ENCODE measurements at regions not wholly inside any gene's neighbourhood (a gene's known extent, or its start where the extent isn't known, plus 50 kb on each side); places are given as distances from the start of the nearest gene placed in this dataset.
"Not testable (repeated sequence)": the region's sequence is repeated elsewhere in the genome, so short reads cannot be mapped to it uniquely, and the experiment has no call there.

DNA sequence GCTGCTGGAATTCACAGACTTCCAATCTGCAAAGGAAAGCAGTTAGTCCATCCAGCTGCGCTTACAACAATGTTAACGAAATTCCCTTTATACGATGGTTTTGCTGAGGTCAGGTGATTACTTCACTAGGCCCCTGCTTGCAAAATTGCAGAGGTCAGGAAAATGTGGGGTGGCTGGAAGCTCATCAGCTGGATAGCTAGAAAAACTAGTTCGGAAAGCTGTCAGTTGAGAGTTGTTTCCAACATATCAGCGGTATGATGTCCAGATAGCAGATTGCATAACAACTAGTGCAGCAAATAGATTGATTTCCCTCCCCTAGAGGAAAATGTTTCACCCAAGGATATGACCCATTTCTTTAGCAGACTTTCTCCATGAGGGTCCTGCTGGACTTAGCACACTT, 2021.1 kb upstream of the CELF4 start:
- ChIA-PET CTCF (interaction anchor here (1.0 kb wide), 1 partner anchor 10 kb away, joined by 4 read pairs; no protein-coding TSS in a partner anchor), POLR2A (ENCODE audit: low non-redundant PET) (no interaction called here)
- TF ChIP-seq, protein P1, sequence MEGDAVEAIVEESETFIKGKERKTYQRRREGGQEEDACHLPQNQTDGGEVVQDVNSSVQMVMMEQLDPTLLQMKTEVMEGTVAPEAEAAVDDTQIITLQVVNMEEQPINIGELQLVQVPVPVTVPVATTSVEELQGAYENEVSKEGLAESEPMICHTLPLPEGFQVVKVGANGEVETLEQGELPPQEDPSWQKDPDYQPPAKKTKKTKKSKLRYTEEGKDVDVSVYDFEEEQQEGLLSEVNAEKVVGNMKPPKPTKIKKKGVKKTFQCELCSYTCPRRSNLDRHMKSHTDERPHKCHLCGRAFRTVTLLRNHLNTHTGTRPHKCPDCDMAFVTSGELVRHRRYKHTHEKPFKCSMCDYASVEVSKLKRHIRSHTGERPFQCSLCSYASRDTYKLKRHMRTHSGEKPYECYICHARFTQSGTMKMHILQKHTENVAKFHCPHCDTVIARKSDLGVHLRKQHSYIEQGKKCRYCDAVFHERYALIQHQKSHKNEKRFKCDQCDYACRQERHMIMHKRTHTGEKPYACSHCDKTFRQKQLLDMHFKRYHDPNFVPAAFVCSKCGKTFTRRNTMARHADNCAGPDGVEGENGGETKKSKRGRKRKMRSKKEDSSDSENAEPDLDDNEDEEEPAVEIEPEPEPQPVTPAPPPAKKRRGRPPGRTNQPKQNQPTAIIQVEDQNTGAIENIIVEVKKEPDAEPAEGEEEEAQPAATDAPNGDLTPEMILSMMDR (conservative IDR thresholded peaks at IDR 0.05; ENCODE audit: low read depth): no peak
- no peak overlapping the region for H3K27ac ChIP-seq
- DNase-seq (ENCODE audit: low spot score): no peak

DNA sequence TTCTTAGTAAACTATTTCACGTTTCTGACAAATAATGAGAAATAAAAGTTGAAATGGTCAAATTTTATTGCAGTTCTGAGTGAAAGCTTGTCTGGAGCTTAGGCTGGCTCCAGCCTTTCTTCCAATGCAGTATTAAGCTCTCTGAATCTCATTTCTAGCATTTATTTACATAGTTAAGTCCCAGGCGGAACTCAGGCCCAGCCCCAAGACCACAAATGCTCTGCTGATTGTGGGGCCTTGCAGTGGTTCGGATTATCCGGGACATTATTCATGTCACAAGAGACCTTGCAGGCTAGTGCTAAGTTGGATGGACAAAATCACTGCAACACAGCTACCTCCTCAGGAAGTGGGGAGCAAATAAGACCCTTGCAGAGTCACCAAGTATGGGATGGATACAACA, 2009.3 kb upstream of the CELF4 start:
- H3K27ac ChIP-seq: no peak overlapping the region
- DNase-seq (ENCODE audit: low spot score): no peak
- ChIA-PET POLR2A (ENCODE audit: low non-redundant PET) (no interaction called here), CTCF (interaction anchor here (0.7 kb wide), 1 partner anchor 58 kb away, joined by 6 read pairs; no protein-coding TSS in a partner anchor)
- TF ChIP-seq, protein P1 (conservative IDR thresholded peaks at IDR 0.05; ENCODE audit: low read depth): no peak

DNA sequence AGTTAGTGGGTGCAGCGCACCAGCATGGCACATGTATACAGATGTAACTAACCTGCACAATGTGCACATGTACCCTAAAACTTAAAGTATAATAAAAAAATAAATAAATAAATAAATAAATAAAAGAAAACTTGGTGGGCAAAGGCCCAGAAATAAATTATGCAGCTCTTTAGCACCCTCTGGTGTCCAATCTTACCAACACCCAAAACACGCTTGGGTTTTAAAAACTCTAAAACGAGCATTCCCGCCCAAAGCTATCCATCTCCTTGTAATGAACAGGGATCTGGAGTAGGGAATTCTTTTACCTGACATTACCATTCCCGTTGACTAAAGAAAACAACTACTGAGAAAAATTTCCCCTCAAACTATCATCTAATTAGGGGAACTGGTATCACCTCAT, 2005.9 kb upstream of the CELF4 start:
- DNase-seq (ENCODE audit: low spot score): no peak
- ChIA-PET POLR2A (ENCODE audit: low non-redundant PET) (no interaction called here), CTCF (no interaction called here)
- H3K27ac ChIP-seq: no peak overlapping the region
- TF ChIP-seq, protein P1 (conservative IDR thresholded peaks at IDR 0.05; ENCODE audit: low read depth): no peak

DNA sequence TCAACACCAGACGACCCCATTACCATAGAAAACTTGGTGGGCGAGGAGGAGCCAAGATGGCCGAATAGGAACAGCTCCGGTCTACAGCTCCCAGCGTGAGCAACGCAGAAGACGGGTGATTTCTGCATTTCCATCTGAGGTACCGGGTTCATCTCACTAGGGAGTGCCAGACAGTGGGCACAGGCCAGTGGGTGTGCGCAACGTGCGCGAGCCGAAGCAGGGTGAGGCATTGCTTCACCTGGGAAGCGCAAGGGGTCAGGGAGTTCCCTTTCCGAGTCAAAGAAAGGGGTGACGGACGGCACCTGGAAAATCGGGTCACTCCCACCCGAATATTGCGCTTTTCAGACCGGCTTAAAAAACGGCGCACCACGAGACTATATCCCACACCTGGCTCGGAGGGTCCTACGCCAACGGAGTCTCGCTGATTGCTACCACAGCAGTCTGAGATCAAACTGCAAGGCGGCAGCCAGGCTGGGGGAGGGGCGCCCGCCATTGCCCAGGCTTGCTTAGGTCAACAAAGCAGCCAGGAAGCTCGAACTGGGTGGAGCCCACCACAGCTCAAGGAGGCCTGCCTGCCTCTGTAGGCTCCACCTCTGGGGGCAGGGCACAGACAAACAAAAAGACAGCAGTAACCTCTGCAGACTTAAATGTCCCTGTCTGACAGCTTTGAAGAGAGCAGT, 2000.1 kb upstream of the CELF4 start:
- H3K27ac ChIP-seq; POLR2A ChIA-PET (ENCODE audit: low non-redundant PET); DNase-seq (ENCODE audit: low spot score); CTCF ChIA-PET: not testable (repeated sequence)

DNA sequence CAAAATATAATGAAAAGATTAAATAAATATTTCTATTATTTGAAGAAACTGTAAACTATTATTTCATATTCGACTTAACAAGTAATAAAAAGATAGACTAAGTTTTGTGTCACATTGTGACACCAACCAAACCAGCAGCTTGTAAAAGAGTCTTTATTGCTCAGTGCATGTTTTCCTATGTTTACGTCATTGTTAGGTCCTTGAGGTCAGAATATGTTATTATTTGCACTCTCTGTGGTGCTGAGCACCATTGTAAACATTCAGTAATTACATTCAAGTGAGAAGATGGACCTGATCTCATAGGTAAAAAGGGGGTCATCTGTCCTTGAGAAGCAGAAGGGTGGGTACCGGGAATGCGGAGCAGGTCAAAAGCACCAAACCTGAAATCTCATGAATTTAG, 1999.1 kb upstream of the CELF4 start:
- DNase-seq (ENCODE audit: low spot score): no peak
- POLR2A ChIA-PET (ENCODE audit: low non-redundant PET): no interaction called here
- TF ChIP-seq, protein P1 (conservative IDR thresholded peaks at IDR 0.05; ENCODE audit: low read depth): no peak
- no peak overlapping the region for H3K27ac ChIP-seq
- CTCF ChIA-PET: no interaction called here

DNA sequence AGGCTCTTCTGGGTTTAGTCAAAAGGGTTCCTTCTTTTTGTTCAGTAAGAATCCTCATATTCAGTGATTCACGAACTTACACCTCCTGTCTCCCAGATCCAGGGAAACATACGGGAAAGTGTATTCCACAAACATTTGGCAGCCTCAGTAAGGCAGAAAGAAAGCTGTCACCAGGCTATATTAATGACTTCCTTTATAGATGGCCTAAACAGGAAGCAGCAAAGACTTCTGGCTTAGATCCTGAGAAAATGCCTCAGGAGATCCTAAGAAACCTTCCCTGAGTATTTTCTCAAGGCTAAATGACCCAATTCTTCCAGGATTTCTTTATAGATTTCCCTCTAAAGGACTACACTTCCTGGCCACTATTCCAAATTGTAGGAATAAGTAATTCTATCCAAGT, 1995.5 kb upstream of the CELF4 start:
- ChIA-PET POLR2A (ENCODE audit: low non-redundant PET) (no interaction called here), CTCF (no interaction called here)
- TF ChIP-seq, protein P1 (conservative IDR thresholded peaks at IDR 0.05; ENCODE audit: low read depth): no peak
- DNase-seq (ENCODE audit: low spot score): no peak
- no peak overlapping the region for H3K27ac ChIP-seq

DNA sequence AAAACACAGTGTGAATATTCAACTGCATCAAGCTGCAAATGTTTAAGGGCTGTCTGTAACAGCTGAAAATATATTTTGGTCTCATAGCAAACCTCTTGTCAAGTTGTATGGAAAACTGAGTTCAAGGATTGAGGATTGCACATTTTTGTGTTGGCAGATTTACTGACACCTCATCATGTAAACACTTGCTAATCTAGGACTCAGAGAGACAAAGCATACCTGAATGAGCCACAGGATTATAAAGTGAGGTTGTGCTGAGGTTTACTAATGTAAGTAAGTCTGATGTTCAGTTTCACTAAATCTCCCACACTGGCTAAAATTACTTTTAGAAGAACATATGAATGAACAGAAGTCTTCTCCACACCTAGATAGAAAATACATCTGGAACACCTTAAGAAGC, 1993.1 kb upstream of the CELF4 start:
- no peak for DNase-seq (ENCODE audit: low spot score)
- TF ChIP-seq, protein P1 (conservative IDR thresholded peaks at IDR 0.05; ENCODE audit: low read depth): no peak
- POLR2A ChIA-PET (ENCODE audit: low non-redundant PET): no interaction called here
- no peak overlapping the region for H3K27ac ChIP-seq
- CTCF ChIA-PET: no interaction called here

Measured in RWPE1 (cell line).